GM21723 (cell line): ENCODE measurements at regions not wholly inside any gene's neighbourhood (a gene's known extent, or its start where the extent isn't known, plus 50 kb on each side); places are given as distances from the start of the nearest gene placed in this dataset.
"Not testable (repeated sequence)": the region's sequence is repeated elsewhere in the genome, so short reads cannot be mapped to it uniquely, and the experiment has no call there.

Experiments
- ATAC-seq: cut with Tn5 transposase; IDR thresholded peaks from one replicate; pipeline ENCODE4 v1.9.1; 2021; ENCODE audit warnings: mild to moderate bottlenecking, moderate library complexity; ENCODE audit not compliant: unreplicated experiment

DNA sequence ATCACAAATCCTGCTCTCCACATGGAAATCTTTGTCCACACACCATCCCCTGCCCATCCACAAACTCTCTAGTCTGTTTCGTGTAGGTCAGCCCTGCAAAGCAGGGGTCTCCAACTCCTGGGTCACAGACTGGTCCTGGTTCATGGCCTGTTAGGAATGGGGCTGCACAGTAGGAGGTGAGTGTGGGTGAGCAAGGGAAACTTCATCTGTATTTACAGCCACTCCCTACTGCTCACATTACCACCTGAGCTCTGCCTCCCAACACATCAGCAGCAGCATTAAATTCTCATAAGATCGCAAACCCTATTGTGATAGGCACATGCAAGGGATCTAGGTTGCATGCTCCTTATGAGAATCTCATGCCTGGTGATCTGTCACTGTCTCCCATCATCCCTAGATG lies 242.1 kb downstream of the FGFR2 start:
- ATAC-seq = no peak

DNA sequence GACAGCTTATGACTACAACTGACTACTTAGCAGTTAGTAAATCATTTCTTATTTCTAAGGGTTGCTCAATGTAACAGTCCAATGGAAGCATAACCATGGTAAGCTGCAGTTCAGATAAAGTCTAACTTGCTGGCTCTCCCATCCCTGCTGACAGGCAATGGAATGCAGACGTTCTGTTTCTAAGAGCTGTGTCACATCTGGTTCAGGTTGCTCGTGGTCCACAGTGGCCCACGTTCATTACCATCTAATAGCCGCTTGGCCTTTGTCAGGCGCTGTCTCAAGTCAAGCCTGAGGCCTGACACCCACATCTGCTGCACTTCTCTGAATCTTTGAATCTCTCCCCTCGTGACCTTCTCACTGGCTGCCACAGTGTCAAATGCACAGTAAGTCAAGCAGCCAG lies 240.8 kb downstream of the FGFR2 start:
- ATAC-seq = no peak

DNA sequence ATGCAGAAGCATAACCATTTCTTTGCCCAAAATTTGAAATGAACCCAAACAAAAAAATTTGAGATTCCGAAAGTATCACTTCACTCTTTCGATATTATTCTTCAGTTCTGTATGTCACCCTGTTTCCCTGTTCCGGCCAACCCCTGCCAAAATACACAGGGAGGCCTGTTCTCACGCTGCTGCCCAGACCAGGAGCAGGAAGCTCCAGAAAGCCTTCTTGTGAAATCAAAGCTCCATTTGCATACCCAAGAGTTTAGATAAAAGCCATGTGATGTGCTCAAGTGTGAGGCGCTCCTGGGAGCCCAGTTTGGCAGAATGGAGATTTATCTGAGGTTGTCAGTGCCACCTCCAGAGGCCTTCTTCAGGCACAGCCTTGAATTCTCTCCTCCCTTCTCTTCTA lies 236.2 kb downstream of the FGFR2 start:
- no peak for ATAC-seq

DNA sequence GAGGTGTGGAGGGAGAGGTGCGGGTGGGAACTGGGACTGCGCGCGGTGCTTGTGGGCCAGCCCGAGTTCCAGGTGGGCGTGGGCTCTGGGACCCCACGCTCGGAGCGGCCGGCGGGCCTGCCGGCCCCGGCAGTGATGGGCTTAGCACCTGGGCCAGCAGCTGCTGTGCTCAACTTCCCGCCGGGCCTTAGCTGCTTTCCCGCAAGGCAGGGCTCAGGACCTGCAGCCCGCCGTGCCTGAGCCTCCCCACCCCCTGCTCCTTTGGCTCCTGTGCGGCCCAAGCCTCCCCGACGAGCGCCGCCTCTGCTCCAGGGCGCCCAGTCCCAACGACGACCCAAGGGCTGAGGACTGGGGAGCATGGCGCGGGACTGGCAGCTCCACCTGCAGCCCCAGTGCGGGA lies 232.7 kb downstream of the FGFR2 start:
- ATAC-seq = no peak

DNA sequence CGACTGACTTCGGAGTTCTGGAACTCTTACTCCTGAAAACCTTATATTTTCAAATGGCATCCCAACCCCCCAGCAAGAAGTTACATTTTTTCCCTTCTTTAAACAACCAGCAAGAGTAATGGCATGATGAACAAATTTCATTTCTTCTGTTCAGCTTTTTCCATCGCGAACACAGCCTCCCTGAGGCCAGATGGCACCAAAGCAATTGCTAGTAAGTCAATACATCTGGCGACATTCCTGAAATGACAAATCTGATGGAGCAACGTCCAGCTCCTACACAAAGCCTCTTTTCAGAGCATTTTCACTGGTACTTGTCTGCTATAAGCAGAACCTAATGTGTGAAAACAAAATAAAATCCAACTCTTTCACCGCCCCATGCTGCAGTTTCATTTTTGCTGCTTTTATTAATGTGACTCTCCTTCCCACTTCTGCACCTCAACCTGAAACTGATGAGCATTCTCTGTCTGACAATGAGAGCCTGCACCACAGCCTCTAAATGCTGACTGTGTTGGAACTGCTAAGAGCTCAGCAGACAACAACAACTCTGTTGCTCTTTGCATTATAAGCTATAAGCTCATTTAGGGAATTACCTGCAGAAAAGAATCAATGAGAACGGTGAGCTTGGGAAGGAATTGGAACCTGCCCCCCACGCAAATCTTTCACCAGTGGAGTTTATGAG lies 229.8 kb downstream of the FGFR2 start:
- ATAC-seq = no peak

DNA sequence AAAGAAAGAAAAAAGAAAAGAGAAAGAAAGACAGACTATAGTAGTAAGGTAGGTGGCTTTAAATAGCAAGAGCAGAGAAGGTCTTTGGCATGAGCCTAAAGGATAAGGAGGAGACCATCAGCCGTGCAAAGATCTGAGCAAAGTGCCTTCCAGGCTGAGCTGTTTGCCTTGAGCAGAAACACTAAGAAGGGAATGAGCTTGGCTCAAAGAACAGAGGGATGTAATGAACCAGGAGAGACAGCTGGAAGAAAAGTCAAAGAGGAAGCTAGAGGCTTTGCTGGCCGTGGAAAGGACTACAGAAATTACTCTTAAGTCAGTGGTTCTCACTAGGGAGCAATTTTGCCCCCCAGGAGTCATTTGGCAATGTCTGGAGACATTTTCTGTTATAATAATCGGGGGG lies 228.6 kb downstream of the FGFR2 start:
- no peak for ATAC-seq

DNA sequence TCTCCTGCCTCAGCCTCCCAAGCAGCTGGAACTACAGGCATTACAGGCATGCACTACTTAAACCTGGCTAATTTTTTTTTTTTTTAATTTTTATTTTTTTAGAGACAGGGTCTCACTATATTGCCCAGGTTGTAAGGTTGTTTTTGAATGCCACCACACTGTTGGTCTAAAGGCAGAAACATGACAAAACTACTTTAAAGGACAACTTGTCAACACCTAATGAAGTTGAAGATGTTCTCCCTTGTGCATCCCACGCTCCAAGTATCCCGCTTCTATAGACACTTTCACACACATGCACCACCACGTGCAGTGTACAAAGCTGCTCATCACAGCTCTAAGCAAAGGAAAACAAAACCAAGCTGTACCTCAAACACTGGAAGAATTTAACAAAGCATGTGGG lies 226.4 kb downstream of the FGFR2 start:
- ATAC-seq = no peak

DNA sequence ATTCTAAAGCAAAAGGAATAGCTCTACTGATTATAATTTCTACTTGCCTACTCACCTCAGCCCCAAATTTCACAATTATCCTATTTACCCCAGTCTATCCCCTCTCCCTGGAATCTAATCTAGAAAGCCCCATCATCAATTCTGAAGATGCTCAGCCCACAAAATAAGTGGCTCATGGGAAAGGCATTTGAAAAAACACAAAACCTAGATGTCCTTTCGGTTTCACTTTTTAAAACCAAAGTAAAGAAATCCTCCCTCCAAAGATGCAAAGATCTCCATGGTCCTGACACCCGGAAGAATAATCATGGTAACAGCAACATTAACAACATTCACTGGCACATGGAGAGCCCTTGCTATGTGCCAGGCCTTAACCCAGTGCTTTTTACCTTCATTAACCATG lies 224.8 kb downstream of the FGFR2 start:
- ATAC-seq = no peak

DNA sequence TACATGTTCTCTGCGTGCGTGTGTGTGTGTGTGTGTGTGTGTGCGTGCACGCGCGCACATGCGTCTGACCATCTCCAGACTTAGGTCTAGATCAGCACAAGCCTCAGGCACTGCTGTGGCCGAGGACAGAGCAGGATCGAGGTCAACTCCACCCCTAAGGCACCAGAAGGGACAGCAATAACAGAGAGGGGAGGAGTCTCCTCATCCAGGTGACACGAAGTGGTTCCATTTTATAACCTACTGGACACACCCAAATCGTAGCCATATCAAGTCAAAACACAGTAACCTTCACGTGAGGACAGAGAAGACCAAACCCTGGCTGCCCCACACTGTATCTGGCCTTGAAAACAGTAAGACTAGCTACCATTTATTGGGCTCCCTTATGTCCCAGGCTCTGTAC lies 224.1 kb downstream of the FGFR2 start:
- no peak for ATAC-seq

DNA sequence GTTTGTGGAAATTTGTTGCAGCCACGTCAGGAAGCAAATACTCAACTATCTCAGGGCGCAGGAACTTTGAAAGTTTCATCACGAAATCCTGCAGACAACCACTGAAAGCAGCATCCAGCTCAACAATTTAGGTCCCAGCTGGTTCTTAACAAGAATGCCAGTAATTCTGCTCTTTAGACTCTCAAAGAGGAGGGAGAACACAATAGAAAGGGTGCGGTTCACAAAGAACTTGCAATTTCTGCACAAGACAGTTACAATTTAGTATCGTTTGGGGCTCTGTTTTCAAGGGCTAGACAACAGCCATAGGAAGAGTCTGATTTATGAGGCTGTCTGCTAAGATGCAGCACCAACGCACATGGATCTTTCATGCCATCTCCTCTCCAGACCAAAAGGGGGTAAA lies 223.1 kb downstream of the FGFR2 start:
- ATAC-seq = no peak

DNA sequence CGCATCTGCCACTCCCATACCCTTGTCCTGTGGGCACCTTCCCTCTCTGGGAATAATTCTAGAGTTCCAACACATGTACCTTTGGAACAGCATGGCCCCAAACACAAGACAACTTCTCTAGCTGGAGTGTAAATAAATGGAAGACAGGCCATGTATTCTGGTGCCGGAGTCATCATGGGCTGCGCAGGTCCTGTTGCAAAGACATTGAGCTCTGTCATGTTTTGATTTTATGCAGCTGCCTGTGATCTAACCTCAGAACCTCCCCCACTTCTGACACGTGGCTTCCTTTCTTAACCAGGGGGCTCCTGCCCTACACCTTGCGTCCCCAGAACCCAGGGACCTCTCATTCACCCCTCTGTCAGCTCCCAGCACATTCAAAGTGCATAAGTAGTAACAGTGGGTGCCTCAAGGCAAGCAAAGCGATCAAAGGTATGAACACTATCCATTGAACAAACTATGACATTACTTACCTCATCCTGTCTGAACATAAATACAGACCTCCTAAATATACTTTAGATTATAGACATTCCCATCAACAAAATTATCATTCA lies 219.9 kb downstream of the FGFR2 start:
- no peak for ATAC-seq

DNA sequence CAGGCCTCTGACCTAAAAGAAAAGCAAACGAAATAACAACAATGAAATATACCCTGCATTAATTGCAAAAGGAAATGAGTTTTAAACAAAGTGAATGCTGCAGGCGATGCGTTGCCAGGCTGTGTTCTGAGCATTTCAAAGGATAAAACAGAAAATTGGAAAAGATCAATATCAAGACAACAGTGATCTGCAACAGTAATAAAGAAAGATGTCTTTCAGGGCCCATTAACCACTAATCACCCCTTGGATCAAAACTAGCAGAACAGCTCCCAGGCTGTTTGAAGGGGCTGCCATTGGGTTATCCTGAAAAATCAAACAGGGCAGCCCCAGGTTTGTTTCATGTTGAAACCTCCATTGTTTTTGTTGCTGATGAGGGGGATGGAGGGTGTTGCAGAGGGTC lies 219.2 kb downstream of the FGFR2 start:
- ATAC-seq = no peak

DNA sequence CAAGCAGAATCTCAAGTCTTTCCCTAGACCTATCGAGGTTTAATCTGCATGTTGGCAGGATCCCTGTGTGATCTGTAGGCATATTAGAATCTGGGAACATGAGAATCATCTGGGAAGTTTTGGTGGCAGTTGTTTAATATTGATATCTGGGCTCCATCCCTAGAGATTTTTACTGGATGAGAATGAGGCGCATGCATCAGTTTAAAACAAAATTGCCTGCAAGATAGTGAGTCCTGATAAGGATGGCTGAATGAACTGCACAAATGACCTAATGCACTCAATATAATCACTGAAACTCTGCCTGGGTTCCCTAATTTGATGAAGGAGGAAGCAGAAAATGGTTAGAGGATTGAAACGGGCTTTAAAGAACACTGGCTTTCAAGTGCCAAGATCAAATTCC lies 218.0 kb downstream of the FGFR2 start:
- ATAC-seq = no peak

DNA sequence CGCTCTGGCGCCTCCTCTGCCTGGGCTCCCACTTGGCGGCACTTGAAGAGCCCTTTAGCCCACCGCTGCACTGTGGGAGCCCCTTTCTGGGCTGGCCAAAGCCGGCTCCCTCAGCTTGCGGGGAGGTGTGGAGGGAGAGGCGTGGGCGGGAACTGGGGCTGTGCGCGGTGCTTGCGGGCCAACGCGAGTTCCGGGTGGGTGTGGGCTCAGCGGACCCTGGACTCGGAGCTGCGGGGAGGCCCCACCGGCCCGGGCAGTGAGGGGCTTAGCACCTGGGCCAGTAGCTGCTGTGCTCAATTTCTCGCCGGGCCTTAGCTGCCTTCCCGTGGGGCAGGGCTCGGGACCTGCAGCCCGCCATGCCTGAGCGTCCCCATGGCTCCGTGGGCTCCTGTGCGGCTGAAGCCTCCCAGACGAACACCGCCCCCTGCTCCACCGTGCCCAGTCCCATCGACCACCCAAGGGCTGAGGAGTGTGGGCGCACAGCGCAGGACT lies 216.2 kb downstream of the FGFR2 start:
- ATAC-seq = not testable (repeated sequence)

DNA sequence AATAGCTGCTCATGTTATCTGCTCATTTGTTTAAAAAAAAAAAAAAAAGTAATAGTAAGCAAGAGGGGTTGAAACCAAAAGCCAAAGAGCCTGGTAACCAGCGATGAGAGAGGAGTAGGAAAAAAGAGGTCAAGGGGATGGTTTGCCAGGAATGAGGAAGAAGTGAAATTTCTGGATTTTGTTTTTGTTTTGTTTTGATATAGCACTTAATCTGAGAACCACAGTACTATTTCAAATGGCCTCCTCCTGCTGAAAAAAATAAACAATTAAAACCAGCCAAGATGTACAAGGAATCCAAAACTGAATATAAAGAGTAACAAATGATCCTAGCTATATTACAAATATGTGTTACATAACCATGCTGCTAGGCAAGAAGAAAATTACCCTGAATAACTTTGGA lies 213.1 kb downstream of the FGFR2 start:
- ATAC-seq = no peak

DNA sequence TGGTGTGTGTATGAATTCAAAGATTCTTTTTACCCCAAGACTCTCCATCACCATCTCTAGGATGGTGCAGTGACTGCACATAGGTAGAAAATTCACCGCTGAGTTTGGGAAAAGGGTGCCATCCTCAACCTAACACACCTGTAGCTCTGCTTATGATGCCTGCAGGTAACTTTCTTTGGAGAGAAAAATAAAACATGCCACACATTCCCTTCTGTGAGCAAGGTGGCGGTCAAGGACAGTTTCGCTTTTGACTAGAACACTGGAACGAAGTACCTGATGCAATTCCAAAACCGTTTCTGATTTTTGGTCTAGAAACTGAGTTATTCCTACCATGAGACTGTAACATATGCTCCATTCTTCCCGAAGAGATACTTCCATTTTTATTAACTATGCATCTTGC lies 205.6 kb downstream of the FGFR2 start:
- ATAC-seq = no peak

DNA sequence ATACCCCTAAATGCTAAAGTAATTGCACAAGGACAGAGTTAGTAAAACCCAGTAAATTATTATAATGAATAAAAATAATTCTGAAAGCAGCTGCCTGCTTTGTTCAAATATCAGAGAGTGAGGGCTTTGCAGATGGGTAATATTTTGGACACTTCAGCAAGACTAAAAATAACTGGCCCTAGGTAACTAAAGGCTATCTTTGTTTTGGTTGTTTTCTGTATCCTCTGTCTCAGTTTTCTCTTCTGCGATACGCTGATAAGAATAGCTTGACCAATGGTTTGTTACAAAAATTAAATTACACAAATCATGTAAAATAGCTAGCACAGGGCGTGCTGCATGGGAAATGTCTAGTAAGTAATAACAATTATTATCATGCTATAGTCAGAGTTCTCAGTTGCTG lies 204.7 kb downstream of the FGFR2 start:
- ATAC-seq = no peak

DNA sequence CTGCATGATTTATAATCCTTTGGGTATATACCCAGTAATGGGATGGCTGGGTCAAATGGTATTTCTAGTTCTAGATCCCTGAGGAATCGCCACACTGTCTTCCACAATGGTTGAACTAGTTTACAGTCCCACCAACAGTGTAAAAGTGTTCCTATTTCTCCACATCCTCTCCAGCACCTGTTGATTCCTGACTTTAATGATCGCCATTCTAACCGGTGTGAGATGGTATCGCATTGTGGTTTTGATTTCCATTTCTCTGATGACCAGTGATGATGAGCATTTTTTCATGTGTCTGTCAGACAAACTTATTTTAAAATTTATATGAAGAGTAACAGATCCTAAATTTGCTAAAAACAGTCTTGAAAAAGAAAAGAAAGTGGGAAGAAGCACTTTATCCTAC lies 197.7 kb downstream of the FGFR2 start:
- ATAC-seq = not testable (repeated sequence)

DNA sequence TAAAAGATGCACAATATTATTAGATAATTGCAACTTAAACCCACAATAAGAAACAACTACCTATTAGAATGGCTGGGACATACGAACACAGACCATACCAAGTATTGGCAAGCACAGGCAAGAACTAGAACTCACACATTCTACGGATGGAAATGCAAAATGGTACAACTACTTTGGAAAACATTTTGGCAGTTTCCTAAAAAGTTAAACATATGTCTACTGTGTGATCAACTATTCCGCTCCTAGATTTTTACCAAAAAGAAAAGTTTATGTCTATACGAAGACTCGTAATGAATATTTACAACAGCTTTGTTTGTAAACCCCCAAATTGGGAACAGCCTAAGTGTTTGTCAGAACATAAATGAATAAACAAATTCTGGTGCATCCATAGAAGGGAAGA lies 194.7 kb downstream of the FGFR2 start:
- no peak for ATAC-seq

DNA sequence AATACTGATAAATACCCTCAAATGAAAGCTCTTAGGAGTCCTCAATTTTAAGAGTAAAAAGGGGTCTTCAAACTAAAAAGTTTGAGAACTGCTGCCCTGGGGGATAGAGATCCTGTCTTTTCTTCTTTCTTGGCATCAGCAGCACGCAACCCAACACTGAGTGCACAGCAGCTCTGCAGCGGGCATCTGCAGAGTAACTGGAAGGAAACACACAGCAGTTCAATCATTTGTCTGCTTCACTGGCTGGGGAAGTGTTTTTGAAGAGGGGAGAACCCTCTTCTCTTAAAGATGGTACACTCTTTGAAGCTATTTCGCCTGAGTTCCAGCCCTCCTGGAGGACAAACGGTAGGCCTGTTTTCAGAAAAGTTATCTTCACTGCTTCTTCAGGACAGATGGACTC lies 193.6 kb downstream of the FGFR2 start:
- no peak for ATAC-seq

DNA sequence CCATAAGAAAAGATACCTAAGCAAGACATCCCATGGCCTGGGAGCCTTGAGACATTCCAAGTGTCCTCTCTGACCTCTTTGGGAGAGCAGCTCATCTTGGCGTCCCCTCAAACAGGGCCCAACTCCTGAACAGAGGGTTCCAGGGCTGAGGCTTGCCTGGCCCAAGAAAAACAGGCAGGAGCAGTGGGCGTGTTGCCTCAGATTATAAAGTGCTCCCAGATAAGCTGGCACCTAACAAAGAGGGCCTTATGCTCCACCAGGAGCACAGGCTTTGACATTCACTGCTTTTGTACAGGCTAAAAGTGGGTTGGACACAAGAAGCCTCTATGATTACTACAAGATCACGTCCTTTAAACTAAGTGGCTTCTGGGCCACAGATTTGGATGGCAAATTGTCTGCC lies 193.1 kb downstream of the FGFR2 start:
- no peak for ATAC-seq

DNA sequence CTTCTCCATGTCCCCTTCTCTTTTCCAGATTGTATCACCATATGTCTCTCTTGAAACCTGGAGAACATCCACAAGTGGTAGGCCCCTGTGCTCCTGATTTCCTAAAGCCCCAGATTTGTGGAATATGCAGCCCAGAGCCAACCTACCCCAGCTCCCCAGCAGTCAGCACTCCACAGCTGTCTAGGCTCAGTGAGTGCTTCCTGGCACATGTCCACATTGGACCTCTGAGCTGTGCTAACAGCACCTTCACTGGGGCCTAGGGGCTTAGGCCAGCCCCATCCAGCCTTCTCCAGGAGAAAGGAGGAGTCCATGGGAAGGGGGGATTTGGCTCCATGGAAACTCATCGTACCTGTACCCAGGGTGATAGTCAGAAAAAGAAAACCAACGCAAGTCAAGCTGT lies 192.7 kb downstream of the FGFR2 start:
- no peak for ATAC-seq

DNA sequence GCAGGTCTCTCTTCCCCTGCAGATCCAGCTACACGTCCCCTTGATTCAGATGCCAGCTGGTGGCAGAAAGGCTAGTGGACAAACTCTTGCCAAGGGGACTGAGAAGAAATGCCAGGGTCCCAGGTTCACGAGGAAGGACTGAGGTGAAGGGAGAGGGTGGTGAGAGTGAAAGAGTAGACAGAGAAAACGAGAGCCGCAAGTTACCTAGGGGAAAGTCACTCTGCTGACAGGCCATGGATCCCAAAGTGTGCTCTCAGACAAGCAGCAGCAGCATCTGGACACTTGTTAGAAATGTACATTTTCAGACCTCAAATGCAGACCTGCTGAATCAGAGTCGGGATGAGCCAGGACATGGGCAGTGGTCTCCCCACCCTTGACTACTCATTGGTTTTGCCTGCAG lies 192.3 kb downstream of the FGFR2 start:
- ATAC-seq = no peak
